ENCODE measurements at regions not wholly inside any gene's neighbourhood (a gene's known extent, or its start where the extent isn't known, plus 50 kb on each side); places are given as distances from the start of the nearest gene placed in this dataset.

DNA sequence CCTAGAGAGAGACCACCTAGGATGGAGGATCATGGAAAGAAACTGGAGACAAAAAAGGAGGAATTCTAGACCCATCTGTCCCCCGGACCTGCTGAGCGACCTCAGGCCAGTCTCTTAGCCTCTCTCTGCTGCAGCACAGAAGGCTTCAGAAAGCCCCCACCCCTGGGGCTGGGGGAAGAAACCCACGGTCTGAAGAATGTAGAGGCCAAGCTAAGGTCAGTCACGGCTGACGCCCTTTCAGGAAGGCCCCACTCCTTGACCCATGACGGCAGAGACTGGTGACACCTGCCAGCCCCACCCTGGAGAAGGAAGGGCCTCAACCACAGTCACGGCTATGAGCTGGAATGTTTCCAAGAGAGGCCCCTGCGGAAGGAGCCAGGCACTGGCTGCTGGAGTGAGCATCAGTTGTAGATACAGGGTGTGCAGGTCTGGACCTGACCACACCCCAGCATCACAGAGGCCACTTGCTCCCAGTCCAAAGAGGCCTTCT, 120.5 kb upstream of the BOD1 start:
- TF ChIP-seq CTCF (IDR thresholded peaks at IDR 0.05) (no peak), POLR2AphosphoS5 (IDR thresholded peaks at IDR 0.05) (no peak), POLR2A (IDR thresholded peaks at IDR 0.05) (no peak), EP300 (IDR thresholded peaks at IDR 0.05) (no peak)

All from suprapubic skin (tissue), 4 donors.